ENCODE measurements at regions not wholly inside any gene's neighbourhood (a gene's known extent, or its start where the extent isn't known, plus 50 kb on each side); places are given as distances from the start of the nearest gene placed in this dataset.

- TF ChIP-seq POLR2A (IDR thresholded peaks at IDR 0.05) = no peak
- no peak for TF ChIP-seq CTCF (IDR thresholded peaks at IDR 0.05)
These were observed 598.0 kb upstream of the NOX3 start for GRCh38 chr6:156053626-156054025.
